ENCODE measurements at regions not wholly inside any gene's neighbourhood (a gene's known extent, or its start where the extent isn't known, plus 50 kb on each side); places are given as distances from the start of the nearest gene placed in this dataset.

- TF ChIP-seq CTCF (IDR thresholded peaks at IDR 0.05), result no peak
- no peak for TF ChIP-seq POLR2A (IDR thresholded peaks at IDR 0.05)
- TF ChIP-seq POLR2AphosphoS5 (IDR thresholded peaks at IDR 0.05), result no peak
These were observed 1330.1 kb upstream of the USP15 start for GRCh38 chr12:60930151-60930550.

All from prostate gland (tissue), 2 donors.